ENCODE measurements at regions not wholly inside any gene's neighbourhood (a gene's known extent, or its start where the extent isn't known, plus 50 kb on each side); places are given as distances from the start of the nearest gene placed in this dataset.
A peak's percentile ranks its signal among the peaks of the same experiment; 100 is the strongest.
"Not testable (repeated sequence)": the region's sequence is repeated elsewhere in the genome, so short reads cannot be mapped to it uniquely, and the experiment has no call there.

- no peak for DNase-seq (ENCODE audit: low read depth in 3 of 3)
Measured at GRCh38 chr2:62334440-62335058, 138.6 kb downstream of the B3GNT2 start.

- DNase-seq (ENCODE audit: low read depth in 3 of 3) = no peak
Measured at GRCh38 chr2:62334009-62334408, 138.1 kb downstream of the B3GNT2 start.

GRCh38 chr2:62330959-62331358 lies 135.0 kb downstream of the B3GNT2 start:
- DNase-seq (ENCODE audit: low read depth in 3 of 3) = no peak

GRCh38 chr2:62329797-62330196 lies 133.9 kb downstream of the B3GNT2 start:
- no peak for DNase-seq (ENCODE audit: low read depth in 3 of 3)

- no peak for DNase-seq (ENCODE audit: low read depth in 3 of 3)
Measured at GRCh38 chr2:62326735-62327134, 130.8 kb downstream of the B3GNT2 start.

GRCh38 chr2:62325398-62325797 lies 129.5 kb downstream of the B3GNT2 start:
- DNase-seq (ENCODE audit: low read depth in 3 of 3) = no peak

GRCh38 chr2:62321380-62322289 lies 125.7 kb downstream of the B3GNT2 start:
- DNase-seq (ENCODE audit: low read depth in 3 of 3) = no peak

- DNase-seq (ENCODE audit: low read depth in 3 of 3) = no peak
Measured at GRCh38 chr2:62320657-62321357, 124.9 kb downstream of the B3GNT2 start.

- not testable (repeated sequence) for DNase-seq (ENCODE audit: low read depth in 3 of 3)
Measured at GRCh38 chr2:62320137-62320536, 124.2 kb downstream of the B3GNT2 start.

- DNase-seq (ENCODE audit: low read depth in 3 of 3) = no peak
Measured at GRCh38 chr2:62319070-62319469, 123.2 kb downstream of the B3GNT2 start.

GRCh38 chr2:62315476-62315875 lies 119.6 kb downstream of the B3GNT2 start:
- no peak for DNase-seq (ENCODE audit: low read depth in 3 of 3)

GRCh38 chr2:62314291-62314690 lies 118.4 kb downstream of the B3GNT2 start:
- DNase-seq (ENCODE audit: low read depth in 3 of 3) = no peak

- no peak for DNase-seq (ENCODE audit: low read depth in 3 of 3)
Measured at GRCh38 chr2:62313449-62314227, 117.7 kb downstream of the B3GNT2 start.

GRCh38 chr2:62309465-62310091 lies 113.7 kb downstream of the B3GNT2 start:
- DNase-seq (ENCODE audit: low read depth in 3 of 3) = no peak

GRCh38 chr2:62309081-62309464 lies 113.2 kb downstream of the B3GNT2 start:
- DNase-seq (ENCODE audit: low read depth in 3 of 3) = no peak

GRCh38 chr2:62307469-62308389 lies 111.8 kb downstream of the B3GNT2 start:
- DNase-seq (ENCODE audit: low read depth in 3 of 3) = no peak

GRCh38 chr2:62306751-62307468 lies 111.0 kb downstream of the B3GNT2 start:
- DNase-seq (ENCODE audit: low read depth in 3 of 3) = no peak

- DNase-seq (ENCODE audit: low read depth in 3 of 3) = peak; percentile 41 to 80 (median 51)
Measured at GRCh38 chr2:62305421-62306176, 109.7 kb downstream of the B3GNT2 start.
